Mucosa of rectum (tissue), 2 donors: ENCODE measurements at regions not wholly inside any gene's neighbourhood (a gene's known extent, or its start where the extent isn't known, plus 50 kb on each side); places are given as distances from the start of the nearest gene placed in this dataset.

Experiments
- H3K27ac ChIP-seq, 2 donors: one replicate each; pipeline ENCODE4 v1.7.0; 2013; ENCODE audit warnings: inconsistent platforms in 2 of 2, low read depth in 2 of 2, low read length in 2 of 2
- H3K27me3 ChIP-seq, 2 donors: one replicate each; pipeline ENCODE4 v1.7.0; 2013; ENCODE audit warnings: low read length in 2 of 2; ENCODE audit not compliant: control insufficient read depth in 2 of 2, insufficient read depth in 2 of 2
- H3K36me3 ChIP-seq, 2 donors: one replicate each; pipeline ENCODE4 v1.7.0; 2013; ENCODE audit warnings: low read length in 2 of 2; ENCODE audit not compliant: control insufficient read depth in 2 of 2, insufficient read depth in 2 of 2
- H3K4me1 ChIP-seq, 2 donors: one replicate each; pipeline ENCODE4 v1.7.0; 2013; ENCODE audit warnings: low read length in 2 of 2, mild to moderate bottlenecking in 1 of 2; ENCODE audit not compliant: control insufficient read depth in 2 of 2, insufficient read depth in 2 of 2
- H3K4me3 ChIP-seq, 2 donors: one replicate each; pipeline ENCODE4 v1.7.0; 2013; ENCODE audit warnings: low read length in 2 of 2
- H3K9ac ChIP-seq, 2 donors: one replicate each; pipeline ENCODE4 v1.7.0; 2013; ENCODE audit warnings: low read length in 2 of 2, low read depth in 1 of 2, mild to moderate bottlenecking in 1 of 2
- H3K9me3 ChIP-seq, 2 donors: one replicate each; pipeline ENCODE4 v1.7.0; 2013; ENCODE audit warnings: low read length in 2 of 2; ENCODE audit not compliant: control insufficient read depth in 2 of 2
- donor health status: healthy.
- donor health status: Normal muscosa, but diverticular disease.

- no peaks in the 10 kb centered on the region for H3K4me1 ChIP-seq
- H3K9me3 ChIP-seq: no peaks in the 10 kb centered on the region
- H3K27me3 ChIP-seq: no peaks in the 10 kb centered on the region
- no peak overlapping the region for H3K9ac ChIP-seq
- no peaks in the 10 kb centered on the region for H3K36me3 ChIP-seq
- no peak overlapping the region for H3K4me3 ChIP-seq
- H3K27ac ChIP-seq: no peak overlapping the region
These were observed 257.6 kb upstream of the SALL3 start for GRCh38 chr18:78721981-78722380.

- Histone ChIP-seq H3K27ac (no peak overlapping the region), H3K4me3 (no peak overlapping the region), H3K36me3 (no peaks in the 10 kb centered on the region)
These were observed 257.2 kb upstream of the SALL3 start for GRCh38 chr18:78722386-78722785.

GRCh38 chr18:78722929-78723710 lies 256.5 kb upstream of the SALL3 start:
- Histone ChIP-seq H3K4me3 (no peak overlapping the region), H3K27ac (no peak overlapping the region), H3K4me1 (no peaks in the 10 kb centered on the region), H3K9me3 (no peaks in the 10 kb centered on the region), H3K9ac (no peak overlapping the region), H3K36me3 (no peaks in the 10 kb centered on the region), H3K27me3 (no peaks in the 10 kb centered on the region)

More at GRCh38 chr18:78722386-78722785, 257.2 kb upstream of the SALL3 start:
- Histone ChIP-seq H3K27me3 (no peaks in the 10 kb centered on the region), H3K4me1 (no peaks in the 10 kb centered on the region), H3K9me3 (no peaks in the 10 kb centered on the region), H3K9ac (no peak overlapping the region)

GRCh38 chr18:78724214-78724914 lies 255.3 kb upstream of the SALL3 start:
- no peak overlapping the region for H3K27ac ChIP-seq
- no peaks in the 10 kb centered on the region for H3K36me3 ChIP-seq
- no peaks in the 10 kb centered on the region for H3K9me3 ChIP-seq
- no peak overlapping the region for H3K9ac ChIP-seq
- no peaks in the 10 kb centered on the region for H3K27me3 ChIP-seq
- no peak overlapping the region for H3K4me3 ChIP-seq
- no peaks in the 10 kb centered on the region for H3K4me1 ChIP-seq

- Histone ChIP-seq H3K27ac (no peak overlapping the region), H3K4me1 (no peaks in the 10 kb centered on the region), H3K36me3 (no peaks in the 10 kb centered on the region), H3K9ac (no peak overlapping the region), H3K27me3 (no peaks in the 10 kb centered on the region), H3K4me3 (no peak overlapping the region), H3K9me3 (no peaks in the 10 kb centered on the region)
These were observed 254.2 kb upstream of the SALL3 start for GRCh38 chr18:78725426-78725825.

GRCh38 chr18:78726326-78727056 lies 253.1 kb upstream of the SALL3 start:
- H3K36me3 ChIP-seq: no peaks in the 10 kb centered on the region
- no peaks in the 10 kb centered on the region for H3K27me3 ChIP-seq
- H3K27ac ChIP-seq: no peak overlapping the region
- no peak overlapping the region for H3K4me3 ChIP-seq
- H3K9me3 ChIP-seq: no peaks in the 10 kb centered on the region
- H3K4me1 ChIP-seq: no peaks in the 10 kb centered on the region
- no peak overlapping the region for H3K9ac ChIP-seq

- Histone ChIP-seq H3K9ac (no peak overlapping the region), H3K36me3 (no peaks in the 10 kb centered on the region), H3K27me3 (no peaks in the 10 kb centered on the region)
These were observed 252.4 kb upstream of the SALL3 start for GRCh38 chr18:78727057-78727739.

GRCh38 chr18:78727877-78728783 lies 251.5 kb upstream of the SALL3 start:
- Histone ChIP-seq H3K9me3 (no peaks in the 10 kb centered on the region), H3K27ac (no peak overlapping the region), H3K4me3 (no peak overlapping the region), H3K4me1 (no peaks in the 10 kb centered on the region), H3K36me3 (no peaks in the 10 kb centered on the region), H3K9ac (no peak overlapping the region), H3K27me3 (no peaks in the 10 kb centered on the region)

More at GRCh38 chr18:78727057-78727739, 252.4 kb upstream of the SALL3 start:
- Histone ChIP-seq H3K9me3 (no peaks in the 10 kb centered on the region), H3K27ac (no peak overlapping the region), H3K4me1 (no peaks in the 10 kb centered on the region), H3K4me3 (no peak overlapping the region)

GRCh38 chr18:78728784-78729467 lies 250.7 kb upstream of the SALL3 start:
- Histone ChIP-seq H3K27me3 (no peaks in the 10 kb centered on the region), H3K4me3 (no peak overlapping the region)

More at GRCh38 chr18:78728784-78729467, 250.7 kb upstream of the SALL3 start:
- H3K36me3 ChIP-seq: no peaks in the 10 kb centered on the region
- no peak overlapping the region for H3K27ac ChIP-seq
- H3K9me3 ChIP-seq: no peaks in the 10 kb centered on the region
- H3K4me1 ChIP-seq: peaks cover 0 to 5% of the 10 kb centered on the region in 2 donors
- H3K9ac ChIP-seq: no peak overlapping the region
